ENCODE measurements at regions not wholly inside any gene's neighbourhood (a gene's known extent, or its start where the extent isn't known, plus 50 kb on each side); places are given as distances from the start of the nearest gene placed in this dataset.
"Not testable (repeated sequence)": the region's sequence is repeated elsewhere in the genome, so short reads cannot be mapped to it uniquely, and the experiment has no call there.

DNA sequence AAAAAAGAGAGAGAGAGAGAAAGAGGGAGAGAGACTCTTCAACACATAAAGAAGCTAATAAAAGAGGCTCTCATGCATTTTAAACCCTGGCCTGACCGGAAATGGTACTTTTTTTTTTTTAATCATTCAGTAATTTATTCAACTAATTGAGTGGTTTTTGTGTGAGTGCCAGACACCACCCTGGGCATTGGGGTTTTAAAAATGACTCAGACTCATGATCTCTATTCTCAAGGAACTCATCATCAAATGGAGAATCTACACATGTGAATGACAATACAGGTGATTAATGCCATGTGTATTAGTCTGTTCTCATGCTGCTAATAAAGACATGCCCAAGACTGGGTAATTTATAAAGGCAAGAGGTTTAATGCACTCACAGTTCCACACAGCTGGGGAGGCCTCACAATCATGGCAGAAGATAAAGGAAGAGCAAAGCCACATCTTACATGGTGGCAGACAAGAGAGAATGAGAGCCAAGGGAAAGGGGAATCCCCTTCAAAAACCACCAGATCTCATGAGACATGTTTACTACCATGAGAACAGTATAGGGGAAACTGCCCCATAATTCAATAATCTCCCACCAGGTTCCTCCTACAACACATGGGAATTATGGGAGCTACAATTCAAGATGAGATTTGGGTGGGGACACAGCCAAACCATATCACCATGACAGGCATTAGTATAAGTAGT, 158.5 kb upstream of the AUTS2 start:
- DNase-seq, result no peak

DNA sequence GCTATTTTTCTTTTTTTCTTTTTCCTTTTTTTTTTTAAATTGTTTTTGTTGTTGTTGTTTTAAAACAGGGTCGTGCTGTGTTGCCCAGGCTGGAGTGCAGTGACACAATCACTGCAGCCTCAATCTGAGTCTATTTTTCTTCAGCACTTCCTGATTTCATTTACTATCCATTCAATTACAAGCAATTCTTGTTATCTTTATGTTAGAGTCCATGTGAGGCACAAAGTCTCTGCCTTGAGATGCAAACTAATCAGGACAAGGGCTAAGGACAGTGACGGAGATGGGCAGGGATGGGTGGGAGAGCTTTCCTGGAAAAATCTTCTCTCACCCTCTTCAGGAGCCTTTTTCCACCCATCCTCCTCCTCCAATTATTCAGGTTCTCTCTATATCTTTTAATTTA, 157.3 kb upstream of the AUTS2 start:
- DNase-seq, result no peak

- no peak for DNase-seq
Observed at GRCh38 chr7:69443136-69443535, 155.1 kb upstream of the AUTS2 start.

- no peak for DNase-seq
Observed at GRCh38 chr7:69445541-69445940, 152.7 kb upstream of the AUTS2 start.

GRCh38 chr7:69446213-69446612, 152.1 kb upstream of the AUTS2 start:
- DNase-seq, result not testable (repeated sequence)

DNA sequence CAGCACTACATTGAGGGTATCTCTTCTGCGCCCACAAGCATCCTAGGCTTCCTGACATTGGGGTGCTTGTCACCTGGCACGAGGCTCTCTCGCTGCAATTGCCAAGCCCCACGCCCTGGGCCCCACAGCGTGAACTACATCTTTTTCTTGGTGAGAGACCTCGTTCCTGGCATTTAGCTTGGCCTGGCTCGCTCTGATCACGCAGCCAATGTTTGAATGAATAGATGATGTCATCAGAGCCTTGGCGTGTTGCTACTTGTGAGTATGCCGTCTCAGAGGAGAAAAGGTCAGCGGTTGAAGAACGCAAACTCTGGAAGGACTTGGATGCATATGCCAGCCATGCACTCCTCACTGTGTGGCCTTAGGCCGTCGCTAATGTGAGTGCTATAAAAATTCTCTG, 150.2 kb upstream of the AUTS2 start:
- no peak for DNase-seq

DNA sequence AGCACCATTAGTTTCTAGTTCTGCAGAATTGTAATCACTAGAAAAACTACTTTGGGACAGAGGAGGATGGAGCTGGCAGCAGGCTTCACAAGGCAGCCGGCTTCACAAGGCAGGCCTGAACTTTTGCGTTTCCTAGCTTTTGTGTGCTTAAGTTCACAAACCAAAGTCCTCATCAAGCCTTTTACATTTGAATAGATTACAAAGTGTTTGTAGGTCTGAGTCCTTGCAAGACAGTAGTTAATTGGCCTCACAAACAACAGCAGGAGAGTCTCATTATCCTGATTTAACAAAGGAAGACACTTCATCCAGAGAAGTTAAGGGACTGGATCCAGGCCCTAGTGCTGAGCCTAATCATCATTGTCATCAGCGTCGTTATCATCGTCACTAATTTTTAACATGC, 147.8 kb upstream of the AUTS2 start:
- DNase-seq, result no peak

DNA sequence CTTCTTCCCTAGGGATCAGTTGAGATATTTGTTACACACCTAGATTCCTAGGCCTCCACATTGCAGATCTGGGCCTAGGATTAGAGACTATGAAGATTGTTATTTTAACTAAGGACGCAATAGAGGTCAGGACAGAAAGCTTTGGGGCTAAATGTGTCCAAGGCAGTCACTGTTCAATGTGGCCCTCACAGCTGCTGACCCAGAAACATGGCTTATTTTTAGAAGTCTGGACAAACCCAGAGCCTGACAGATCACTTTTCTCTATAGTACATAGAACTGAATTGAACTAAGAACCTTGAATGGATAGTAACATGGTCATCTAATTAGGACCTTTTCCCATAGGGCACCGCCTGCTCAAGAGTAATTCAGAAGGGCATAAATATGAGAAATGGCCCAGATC, 146.6 kb upstream of the AUTS2 start:
- no peak for DNase-seq

DNA sequence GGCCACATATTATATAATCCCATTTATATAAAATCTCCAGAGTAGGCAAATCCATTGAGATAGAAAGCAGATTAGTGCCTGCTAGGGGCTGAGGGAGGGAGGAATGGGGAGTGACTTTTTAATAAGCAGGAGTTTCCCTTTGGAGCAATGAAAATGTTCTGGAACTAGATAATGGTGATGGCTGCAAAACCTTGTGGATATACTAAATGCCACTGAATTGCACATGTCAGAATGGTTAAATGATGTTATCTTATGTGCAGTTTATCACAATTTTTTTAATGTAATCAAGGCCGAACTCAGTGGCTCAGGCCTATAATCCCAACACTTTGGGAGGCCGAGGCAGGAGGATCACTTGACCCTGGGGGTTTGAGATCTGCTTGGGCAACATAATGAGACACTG, 145.5 kb upstream of the AUTS2 start:
- DNase-seq, result no peak

DNA sequence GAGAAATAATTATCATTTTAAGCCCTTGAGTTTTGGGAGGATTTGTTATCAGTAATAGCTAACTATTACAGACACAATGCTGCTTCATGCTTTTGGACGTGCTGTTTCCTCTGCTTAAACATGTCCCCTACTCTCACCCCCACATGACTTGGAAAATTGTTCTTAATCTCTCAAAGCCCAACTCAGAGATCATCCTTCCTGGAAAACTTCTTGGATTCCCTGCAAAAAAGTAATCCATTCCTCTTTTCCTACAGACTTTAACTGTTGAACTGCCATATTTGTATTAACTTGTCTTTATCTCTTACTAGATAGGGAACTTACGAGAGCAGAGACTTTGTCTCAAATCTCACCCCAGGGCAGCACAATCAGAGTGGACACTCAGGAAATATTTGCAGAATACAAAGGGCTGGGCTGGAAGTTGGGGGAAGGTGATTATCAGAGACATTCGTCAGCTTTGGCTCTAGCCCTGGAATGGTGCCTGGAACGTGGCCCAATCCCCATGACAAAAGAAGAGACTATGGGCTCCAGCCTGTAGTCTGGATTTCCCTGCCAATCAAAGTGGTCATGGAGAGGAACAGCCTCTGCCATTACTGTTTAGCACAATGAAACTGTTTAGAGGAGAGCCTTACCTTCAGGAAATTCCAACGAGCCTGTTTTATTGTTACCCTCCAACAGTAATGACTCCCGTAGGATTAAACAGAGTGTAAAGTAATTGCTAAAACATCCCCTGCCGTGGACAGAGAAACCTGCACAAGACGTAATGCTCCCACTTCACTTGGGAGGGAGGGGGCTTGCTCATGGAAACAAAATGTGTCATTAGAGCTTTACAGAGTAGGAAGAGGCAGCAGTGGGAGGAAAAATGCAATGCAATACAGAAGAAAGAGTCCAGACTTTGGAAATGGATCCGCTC, 140.4 kb upstream of the AUTS2 start:
- no peak for DNase-seq

DNA sequence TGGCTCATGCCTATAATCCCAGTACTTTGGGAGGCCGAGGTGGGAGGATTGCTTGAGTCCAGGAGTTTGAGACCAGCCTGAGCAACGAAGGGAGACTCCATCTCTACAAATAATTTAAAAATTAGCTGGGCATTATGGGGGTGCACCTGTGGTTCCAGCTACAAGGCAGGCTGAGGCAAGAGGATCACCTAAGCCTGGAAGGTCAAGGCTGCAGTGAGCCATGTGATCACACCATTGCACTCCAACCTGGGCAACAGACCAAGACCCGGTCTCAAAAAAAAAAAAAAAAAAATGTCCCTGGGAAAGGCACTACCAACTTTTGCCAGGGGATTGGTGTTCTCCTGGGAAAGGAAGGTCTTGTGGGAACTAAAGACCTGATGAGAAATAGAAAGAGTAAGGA, 134.2 kb upstream of the AUTS2 start:
- no peak for DNase-seq

DNA sequence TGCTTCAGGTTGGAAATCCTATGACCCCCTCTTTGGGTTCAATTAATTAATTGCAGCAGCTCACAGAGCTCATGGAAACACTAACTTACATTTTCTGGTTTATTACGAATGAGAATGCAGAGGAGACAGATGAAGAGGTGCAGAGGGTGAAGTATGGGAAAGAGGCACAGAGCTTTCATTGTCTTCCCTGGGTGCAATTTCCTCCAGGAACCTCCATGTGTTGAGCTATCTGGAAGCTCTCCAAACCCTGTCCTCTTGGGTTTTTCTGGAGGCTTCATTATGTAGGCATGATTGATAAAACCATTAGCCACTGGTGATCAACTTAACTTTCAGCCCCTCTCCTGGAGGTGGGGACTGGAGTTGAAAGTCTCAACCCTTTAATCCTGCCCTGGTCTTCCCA, 133.0 kb upstream of the AUTS2 start:
- DNase-seq, result no peak

GRCh38 chr7:69467826-69468225, 130.4 kb upstream of the AUTS2 start:
- no peak for DNase-seq

GRCh38 chr7:69476416-69476815, 121.9 kb upstream of the AUTS2 start:
- no peak for DNase-seq

- no peak for DNase-seq
Observed at GRCh38 chr7:69482676-69483075, 115.6 kb upstream of the AUTS2 start.

- DNase-seq, result no peak
Observed at GRCh38 chr7:69489533-69489932, 108.7 kb upstream of the AUTS2 start.

- DNase-seq, result no peak
Observed at GRCh38 chr7:69498671-69499070, 99.6 kb upstream of the AUTS2 start.

- no peak for DNase-seq
Observed at GRCh38 chr7:69502358-69502757, 95.9 kb upstream of the AUTS2 start.

- DNase-seq, result no peak
Observed at GRCh38 chr7:69504733-69505420, 93.4 kb upstream of the AUTS2 start.

- DNase-seq, result no peak
Observed at GRCh38 chr7:69508736-69509135, 89.5 kb upstream of the AUTS2 start.

- DNase-seq, result no peak
Observed at GRCh38 chr7:69510114-69510513, 88.2 kb upstream of the AUTS2 start.

- no peak for DNase-seq
Observed at GRCh38 chr7:69515495-69516212, 82.6 kb upstream of the AUTS2 start.

DNA sequence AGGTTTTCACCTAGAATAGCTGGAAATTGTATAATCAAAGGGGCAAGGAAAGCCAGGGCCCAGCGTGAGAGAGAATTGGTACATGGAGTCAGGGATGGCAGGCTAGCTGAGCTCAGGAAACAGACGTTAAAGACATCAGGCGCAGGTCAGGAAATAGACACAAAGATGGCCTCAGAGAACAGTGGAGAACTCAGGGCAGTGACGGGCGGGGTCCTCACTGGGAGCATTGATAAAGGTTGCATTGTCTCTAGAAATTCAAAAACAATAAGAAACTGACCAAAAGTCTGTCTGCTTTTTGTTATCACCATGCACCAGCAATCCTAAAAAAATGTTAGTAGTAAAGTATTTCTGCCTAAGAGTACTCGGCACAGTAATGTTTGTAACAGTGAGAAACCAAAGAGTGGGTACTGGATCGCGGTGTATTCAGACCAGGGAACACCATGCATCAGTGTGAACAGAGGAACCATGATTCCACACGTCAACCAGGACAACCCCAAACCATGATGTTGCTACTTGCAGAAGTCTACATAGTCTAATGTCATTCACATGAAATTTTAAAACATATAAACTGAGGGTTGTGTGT, 81.9 kb upstream of the AUTS2 start:
- DNase-seq, result no peak

Measured in cortex of kidney (tissue), 1 donor.